Hematopoietic multipotent progenitor cell treated with erythropoietin and hydrocortisone succinate and interleukin-3 and kit ligand, for 6 days (in vitro differentiated cells): ENCODE measurements at regions not wholly inside any gene's neighbourhood (a gene's known extent, or its start where the extent isn't known, plus 50 kb on each side); places are given as distances from the start of the nearest gene placed in this dataset.

Experiments used
- DNase-seq: peaks from one replicate; pipeline ENCODE4 v3.0.0-alpha.2; 2015

GRCh38 chr4:123104310-123105025 is 182.1 kb upstream of the NUDT6 start:
- DNase-seq = no peak

- DNase-seq = no peak
These were observed 182.6 kb upstream of the NUDT6 start for GRCh38 chr4:123105026-123105420.

- no peak for DNase-seq
These were observed 184.3 kb upstream of the NUDT6 start for GRCh38 chr4:123106747-123107146.

GRCh38 chr4:123107444-123108252 is 185.3 kb upstream of the NUDT6 start:
- no peak for DNase-seq

- DNase-seq = no peak
These were observed 186.7 kb upstream of the NUDT6 start for GRCh38 chr4:123109139-123109538.

- DNase-seq = no peak
These were observed 187.8 kb upstream of the NUDT6 start for GRCh38 chr4:123110147-123110546.

- no peak for DNase-seq
These were observed 188.3 kb upstream of the NUDT6 start for GRCh38 chr4:123110685-123111084.

- no peak for DNase-seq
These were observed 190.8 kb upstream of the NUDT6 start for GRCh38 chr4:123113155-123113554.

GRCh38 chr4:123114084-123114914 is 191.9 kb upstream of the NUDT6 start:
- no peak for DNase-seq

- no peak for DNase-seq
These were observed 192.7 kb upstream of the NUDT6 start for GRCh38 chr4:123114915-123115756.

GRCh38 chr4:123116412-123116811 is 194.0 kb upstream of the NUDT6 start:
- DNase-seq = no peak

GRCh38 chr4:123120473-123120872 is 198.1 kb upstream of the NUDT6 start:
- DNase-seq = no peak

GRCh38 chr4:123121241-123121907 is 199.0 kb upstream of the NUDT6 start:
- DNase-seq = no peak

- DNase-seq = no peak
These were observed 203.1 kb upstream of the NUDT6 start for GRCh38 chr4:123125477-123125876.

GRCh38 chr4:123127218-123127617 is 204.8 kb upstream of the NUDT6 start:
- peak; percentile 61 for DNase-seq

GRCh38 chr4:123127875-123128274 is 205.5 kb upstream of the NUDT6 start:
- no peak for DNase-seq

GRCh38 chr4:123133397-123134050 is 211.1 kb upstream of the NUDT6 start:
- DNase-seq = no peak

- DNase-seq = no peak
These were observed 222.2 kb upstream of the NUDT6 start for GRCh38 chr4:123144616-123145015.

- no peak for DNase-seq
These were observed 236.2 kb upstream of the NUDT6 start for GRCh38 chr4:123158576-123158975.

GRCh38 chr4:123159479-123159878 is 237.1 kb upstream of the NUDT6 start:
- DNase-seq = no peak

GRCh38 chr4:123162859-123163258 is 233.7 kb upstream of the SPRY1 start:
- DNase-seq = no peak
